Heart right ventricle (tissue), 16 donors: ENCODE measurements at regions not wholly inside any gene's neighbourhood (a gene's known extent, or its start where the extent isn't known, plus 50 kb on each side); places are given as distances from the start of the nearest gene placed in this dataset.

ENCODE experiments used
- ATAC-seq, 8 donors: fragments of 200-7000 bp; cut with Tn5 transposase; one replicate each; pipeline ENCODE4 v1.9.1; 2020; ENCODE audit warnings: mild to moderate bottlenecking in 8 of 8, moderate library complexity in 8 of 8, moderate number of reproducible peaks in 1 of 8
- DNase-seq, 2 donors: peaks; one replicate each; pipeline ENCODE4 v3.0.0-alpha.2; 2020
- H3K27ac ChIP-seq, 10 donors: fragments of 200-600 bp; sonication (generic) in 2 of 10; one replicate each; pipeline versions ENCODE4 v1.5.0 to v1.8.0; 2020 to 2022; ENCODE audit warnings: mild to moderate bottlenecking in 3 of 10
- H3K27me3 ChIP-seq, 7 donors: fragments of 200-600 bp; one replicate each; pipeline ENCODE4 v1.8.0; 2021 to 2022; ENCODE audit warnings: mild to moderate bottlenecking in 2 of 7
- H3K36me3 ChIP-seq, 9 donors: fragments of 200-600 bp; sonication (generic) in 1 of 9; one replicate each; pipeline versions ENCODE4 v1.5.0 to v1.8.0; 2020 to 2022; ENCODE audit warnings: mild to moderate bottlenecking in 2 of 9
- H3K4me1 ChIP-seq, 9 donors: fragments of 200-600 bp; sonication (generic) in 1 of 9; one replicate each; pipeline versions ENCODE4 v1.5.0 to v1.8.0; 2020 to 2022; ENCODE audit warnings: mild to moderate bottlenecking in 4 of 9
- H3K4me3 ChIP-seq, 10 donors: fragments of 200-600 bp; sonication (generic) in 2 of 10; one replicate each; pipeline versions ENCODE4 v1.5.0 to v1.8.0; 2020 to 2022; ENCODE audit warnings: mild to moderate bottlenecking in 7 of 10, moderate library complexity in 2 of 10
- H3K9me3 ChIP-seq, 11 donors: fragments of 200-600 bp in 10 of 11; sonication (generic) in 2 of 11; one replicate each; pipeline versions ENCODE4 v1.5.0 to v1.8.0; 2013 to 2022; ENCODE audit warnings: mild to moderate bottlenecking in 2 of 11, control low read depth in 1 of 11, moderate library complexity in 1 of 11
- WGBS, 2 donors: extraction: QIAGEN DNeasy Blood & Tissue Kit; methylation state at CpG; one replicate each; pipeline ENCODE4 v1.1.7; 2013; ENCODE audit warnings: inconsistent platforms in 1 of 2; 5-methylcytosine and 5-hydroxymethylcytosine counted together
- intact Hi-C, 10 donors: fragments of 100-400 bp; cut with DNase I; formaldehyde crosslinking; loops; one replicate each; pipeline versions ENCODE4 v1.11.1 to v1.14.2; 2022
- TF ChIP-seq, protein P1 (sequence below), 9 donors: fragments of 200-600 bp; sonication (generic) in 2 of 9; IDR thresholded peaks; one replicate each; pipeline versions ENCODE4 v1.5.0 to v1.8.0; 2021 to 2022; ENCODE audit warnings: antibody characterized with exemption in 9 of 9, mild to moderate bottlenecking in 5 of 9, moderate library complexity in 1 of 9
- donor health status: Arrhythmogenic right ventricular cardiomyopathy.
- donor health status: ischemic (EF 13 %, LVEDD 7.1; RV severe dilation, severe dysfunction).
- donor health status: healthy with polysubstance abuse.
- donor health status: DM: no; HTN: yes; CAD: no.
- donor health status: DM: no; HTN: no; CAD: no.
- donor health status: ischemic (EF 25% LVEDD 6.9; RV normal size, moderate dysfunction).
- donor health status: ischemic (EF 25% LVEDD 5.7; RV mildly dilated, moderate dysfunction).
- donor health status: healthy.
- donor health status: DM: yes; HTN: yes; CAD: no.
- donor health status: Ischemic cardiomyopathy.
- donor health status: ischemic (EF 35%, LVEDD 5.7; RV mildly dilated, moderate dysfunction).
- donor health status: nonischemic (EF 11% LVEDD 7.7; RV severe dilation, severe dysfunction).
- donor health status: DM: yes; HTN: yes; CAD: no.
- donor health status: PGD.
- donor health status: ischemic (EF 29% LVEDD 5.4; RV normal size, mild dysfunction).
- donor health status: nonischemic (EF 23%, LVEDD 6.1; RV moderate dilation, normal function).

- H3K9me3 ChIP-seq: peaks cover 0 to 18% (median 5%) of the 10 kb centered on the region in 11 donors
- DNase-seq (no peak), ATAC-seq (no peak)
- H3K36me3 ChIP-seq: no peaks in the 10 kb centered on the region
- WGBS, 2 donors: 94 to 98% methylated on average over 9 of the region's 9 CpGs
- no peak overlapping the region for H3K27ac ChIP-seq
- H3K4me1 ChIP-seq: peaks cover 3 to 25% (median 10%) of the 10 kb centered on the region in 9 donors
- intact Hi-C loops: no loop called here
- TF ChIP-seq, protein P1, sequence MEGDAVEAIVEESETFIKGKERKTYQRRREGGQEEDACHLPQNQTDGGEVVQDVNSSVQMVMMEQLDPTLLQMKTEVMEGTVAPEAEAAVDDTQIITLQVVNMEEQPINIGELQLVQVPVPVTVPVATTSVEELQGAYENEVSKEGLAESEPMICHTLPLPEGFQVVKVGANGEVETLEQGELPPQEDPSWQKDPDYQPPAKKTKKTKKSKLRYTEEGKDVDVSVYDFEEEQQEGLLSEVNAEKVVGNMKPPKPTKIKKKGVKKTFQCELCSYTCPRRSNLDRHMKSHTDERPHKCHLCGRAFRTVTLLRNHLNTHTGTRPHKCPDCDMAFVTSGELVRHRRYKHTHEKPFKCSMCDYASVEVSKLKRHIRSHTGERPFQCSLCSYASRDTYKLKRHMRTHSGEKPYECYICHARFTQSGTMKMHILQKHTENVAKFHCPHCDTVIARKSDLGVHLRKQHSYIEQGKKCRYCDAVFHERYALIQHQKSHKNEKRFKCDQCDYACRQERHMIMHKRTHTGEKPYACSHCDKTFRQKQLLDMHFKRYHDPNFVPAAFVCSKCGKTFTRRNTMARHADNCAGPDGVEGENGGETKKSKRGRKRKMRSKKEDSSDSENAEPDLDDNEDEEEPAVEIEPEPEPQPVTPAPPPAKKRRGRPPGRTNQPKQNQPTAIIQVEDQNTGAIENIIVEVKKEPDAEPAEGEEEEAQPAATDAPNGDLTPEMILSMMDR (IDR thresholded peaks at IDR 0.05): no peak
- no peaks in the 10 kb centered on the region for H3K27me3 ChIP-seq
- H3K4me3 ChIP-seq: no peak overlapping the region
These were observed 135.5 kb upstream of the JUN start for GRCh38 chr1:58919226-58919958.

DNA sequence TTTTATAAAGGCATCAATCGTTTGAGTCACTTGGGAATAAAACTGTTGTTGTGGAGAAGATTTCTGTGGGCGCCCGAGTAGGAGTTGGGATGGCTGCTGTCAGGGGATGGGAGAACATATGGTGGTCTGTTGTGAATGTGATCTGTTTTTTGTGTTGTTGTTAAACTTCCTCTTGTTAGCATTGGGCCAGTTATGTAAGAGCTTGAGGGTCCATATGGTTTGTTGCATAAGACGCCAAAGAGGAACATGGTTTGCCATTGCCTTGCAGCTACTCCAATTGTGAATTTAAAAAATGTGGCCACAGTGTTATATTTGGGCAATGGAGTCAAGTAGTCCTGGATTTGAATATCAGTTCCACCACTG, 136.1 kb upstream of the JUN start:
- Histone ChIP-seq H3K4me3 (no peak overlapping the region), H3K4me1 (peaks cover 3 to 25% (median 10%) of the 10 kb centered on the region in 9 donors), H3K36me3 (no peaks in the 10 kb centered on the region), H3K27ac (no peak overlapping the region), H3K9me3 (peaks cover 0 to 12% (median 3%) of the 10 kb centered on the region in 11 donors), H3K27me3 (no peaks in the 10 kb centered on the region)
- DNase-seq: no peak
- ATAC-seq: no peak
- WGBS, 2 donors: 82 to 90% methylated on average over 4 of the region's 4 CpGs
- TF ChIP-seq, protein P1 (IDR thresholded peaks at IDR 0.05): no peak
- intact Hi-C loops: no loop called here

- no peak for ATAC-seq
- intact Hi-C loops: no loop called here
- no peak overlapping the region for H3K4me3 ChIP-seq
- no peaks in the 10 kb centered on the region for H3K9me3 ChIP-seq
- 96 to 97% methylated on average over 3 of the region's 3 CpGs for WGBS, 2 donors
- DNase-seq: no peak
- no peaks in the 10 kb centered on the region for H3K27me3 ChIP-seq
- H3K27ac ChIP-seq: no peak overlapping the region
- H3K4me1 ChIP-seq: peaks cover 3 to 26% (median 12%) of the 10 kb centered on the region in 9 donors
- TF ChIP-seq, protein P1 (IDR thresholded peaks at IDR 0.05): no peak
- H3K36me3 ChIP-seq: no peaks in the 10 kb centered on the region
These were observed 137.5 kb upstream of the JUN start for GRCh38 chr1:58921342-58921741.

GRCh38 chr1:58921751-58922150, 137.9 kb upstream of the JUN start:
- Histone ChIP-seq H3K4me3 (no peak overlapping the region), H3K36me3 (no peaks in the 10 kb centered on the region), H3K27me3 (no peaks in the 10 kb centered on the region), H3K4me1 (peaks cover 3 to 30% (median 14%) of the 10 kb centered on the region in 9 donors), H3K9me3 (no peaks in the 10 kb centered on the region), H3K27ac (peak overlapping the region in 1 of 10 donors; percentile 25)
- intact Hi-C loops: no loop called here
- TF ChIP-seq, protein P1 (IDR thresholded peaks at IDR 0.05): no peak
- no peak for DNase-seq
- no peak for ATAC-seq
- 87 to 98% methylated on average over 2 of the region's 2 CpGs for WGBS, 2 donors
